ENCODE measurements at regions not wholly inside any gene's neighbourhood (a gene's known extent, or its start where the extent isn't known, plus 50 kb on each side); places are given as distances from the start of the nearest gene placed in this dataset.

DNA sequence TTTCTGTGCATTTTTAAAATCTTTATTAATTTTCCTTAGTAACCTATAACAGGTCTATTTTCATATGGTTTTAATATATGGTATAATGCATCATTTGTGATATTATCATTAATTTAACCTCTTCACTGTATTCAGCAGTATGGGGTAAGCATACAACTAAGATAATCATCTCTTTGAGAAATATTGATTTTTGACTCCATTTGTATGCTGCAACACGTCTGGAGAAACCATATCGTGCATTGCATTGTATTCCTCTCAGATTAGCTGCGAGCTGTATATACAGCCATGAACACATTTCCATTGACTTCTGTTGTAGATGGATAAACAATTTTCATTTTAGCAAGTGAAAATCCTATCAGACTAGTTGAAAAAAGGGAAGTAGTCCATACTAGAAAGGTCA, 2275.8 kb upstream of the PCDH20 start:
- H3K9ac ChIP-seq (ENCODE audit: extremely low read depth, insufficient read length, low read length) = no peak overlapping the region
- no peaks in the 10 kb centered on the region for H3K23me2 ChIP-seq (ENCODE audit: insufficient read length, low read depth, low read length, poor library complexity, severe bottlenecking)
- no peak overlapping the region for H2BK15ac ChIP-seq (ENCODE audit: low read depth, low read length)
- Mint-ChIP-seq H3K4me3 (no peak overlapping the region), H3K27ac (no peak overlapping the region), H3K27me3 (ENCODE audit: low read depth) (no peaks in the 10 kb centered on the region), H3K9me3 (peaks cover 9 to 12% of the 10 kb centered on the region in 2 experiments), H3K36me3 (ENCODE audit: insufficient read depth in 1 of 3, low read depth in 3 of 3) (peaks cover 2 to 11% (median 10%) of the 10 kb centered on the region in 3 experiments; a peak in 5 of 7 replicates), H3K4me1 (no peaks in the 10 kb centered on the region)
- no peak overlapping the region for H3K27ac ChIP-seq (ENCODE audit: insufficient read length, low read depth, low read length)
- no peak overlapping the region for H3K56ac ChIP-seq (ENCODE audit: insufficient read length, low read depth, low read length)
- no peaks in the 10 kb centered on the region for H4K20me1 ChIP-seq (ENCODE audit: control insufficient read depth, insufficient read depth, insufficient read length)
- no peak overlapping the region for H2AK5ac ChIP-seq (ENCODE audit: insufficient read length, low read length)
- H4K5ac ChIP-seq (ENCODE audit: insufficient read length, low read depth, low read length) = no peak overlapping the region
- no peaks in the 10 kb centered on the region for H3K79me1 ChIP-seq (ENCODE audit: insufficient read depth, low read depth, low read length, poor library complexity, severe bottlenecking)
- no peak overlapping the region for H4K91ac ChIP-seq (ENCODE audit: insufficient read length, low read depth, low read length)
- H3K4me1 ChIP-seq (ENCODE audit: insufficient read depth, low read length) = no peaks in the 10 kb centered on the region
- no peak overlapping the region for H3K18ac ChIP-seq (ENCODE audit: insufficient read length, low read depth, low read length)
- no peaks in the 10 kb centered on the region for H3K9me3 ChIP-seq (ENCODE audit: control insufficient read depth, low read depth, low read length)
- H3K23ac ChIP-seq (ENCODE audit: insufficient read length, low read depth, low read length) = no peak overlapping the region
- H3T11ph ChIP-seq (ENCODE audit: low read length) = no peak overlapping the region
- H2BK20ac ChIP-seq (ENCODE audit: low read depth, low read length, poor library complexity, severe bottlenecking) = no peak overlapping the region
- no peak overlapping the region for H2BK5ac ChIP-seq (ENCODE audit: insufficient read length, low read length)
- no peak for TF ChIP-seq CTCF (conservative IDR thresholded peaks at IDR 0.05)
- no peaks in the 10 kb centered on the region for H3K79me2 ChIP-seq (ENCODE audit: insufficient read depth, low read length)
- H2BK120ac ChIP-seq (ENCODE audit: low read depth, low read length, poor library complexity, severe bottlenecking) = no peak overlapping the region
- H3K14ac ChIP-seq (ENCODE audit: insufficient read depth, low read length) = no peak overlapping the region
- no peak for DNase-seq
- H4K8ac ChIP-seq (replicated peaks; ENCODE audit: insufficient read length, low read depth, low read length) = no peak overlapping the region
- H3K4me2 ChIP-seq (ENCODE audit: insufficient read depth, insufficient read length, low read length) = no peak overlapping the region
- H2BK12ac ChIP-seq (ENCODE audit: insufficient read length, low read depth, low read length) = no peak overlapping the region
- WGBS (ENCODE audit: extremely low coverage, insufficient read length, low lambda C conversion rate) = no CpG with 5 or more reads among the region's 3 CpGs
- H3K27me3 ChIP-seq (ENCODE audit: insufficient read depth, low read length) = no peaks in the 10 kb centered on the region
- H2AFZ ChIP-seq (ENCODE audit: low read length) = no peak overlapping the region
- no peak overlapping the region for H3K4ac ChIP-seq (ENCODE audit: low read depth, low read length)
